Activated naive CD4-positive, alpha-beta T cell treated with anti-CD3 and anti-CD28 coated beads, Interleukin-2, amount 50 U/mL, for 16 hours (primary cell): ENCODE measurements at regions not wholly inside any gene's neighbourhood (a gene's known extent, or its start where the extent isn't known, plus 50 kb on each side); places are given as distances from the start of the nearest gene placed in this dataset.

ENCODE experiments used
- DNase-seq: peaks from one replicate; pipeline ENCODE4 v3.0.0-alpha.2; 2020

DNA sequence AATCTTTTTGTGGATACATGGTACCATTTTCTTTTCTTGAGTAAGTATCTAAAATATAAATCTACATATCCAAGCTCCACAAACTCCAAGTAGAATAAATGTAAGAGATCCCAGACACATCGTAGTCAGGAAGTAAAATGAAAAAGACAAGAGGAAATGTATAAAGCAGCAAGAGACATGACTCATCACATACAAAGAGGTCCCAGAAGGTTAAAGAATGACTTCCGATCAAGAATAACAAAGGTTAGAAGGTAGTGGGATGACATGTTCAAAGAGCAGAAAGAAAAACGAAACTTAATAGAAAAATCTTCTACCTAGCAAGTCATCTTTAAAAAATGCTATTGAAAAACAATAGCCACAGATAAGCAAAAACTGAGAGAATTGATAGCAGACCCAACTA, 705.8 kb downstream of the NR2F2 start:
- DNase-seq, result no peak

DNA sequence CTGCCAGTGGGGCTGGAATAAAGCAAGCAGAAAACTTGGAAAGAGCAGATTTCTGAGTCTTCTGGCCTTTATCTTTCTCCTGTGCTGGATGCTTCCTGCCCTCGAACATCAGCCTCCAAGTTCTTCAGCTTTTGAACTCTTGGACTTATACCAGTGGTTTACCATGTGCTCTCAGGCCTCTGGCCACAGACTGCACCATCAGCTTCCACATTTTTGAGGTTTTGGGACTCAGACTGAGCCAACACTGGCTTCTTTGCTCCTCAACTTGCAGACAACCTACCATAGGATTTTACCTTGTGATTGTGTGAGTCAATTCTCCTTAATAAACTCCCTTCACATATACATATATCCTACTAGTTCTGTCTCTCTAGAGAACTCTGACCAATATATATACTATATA, 706.6 kb downstream of the NR2F2 start:
- no peak for DNase-seq

DNA sequence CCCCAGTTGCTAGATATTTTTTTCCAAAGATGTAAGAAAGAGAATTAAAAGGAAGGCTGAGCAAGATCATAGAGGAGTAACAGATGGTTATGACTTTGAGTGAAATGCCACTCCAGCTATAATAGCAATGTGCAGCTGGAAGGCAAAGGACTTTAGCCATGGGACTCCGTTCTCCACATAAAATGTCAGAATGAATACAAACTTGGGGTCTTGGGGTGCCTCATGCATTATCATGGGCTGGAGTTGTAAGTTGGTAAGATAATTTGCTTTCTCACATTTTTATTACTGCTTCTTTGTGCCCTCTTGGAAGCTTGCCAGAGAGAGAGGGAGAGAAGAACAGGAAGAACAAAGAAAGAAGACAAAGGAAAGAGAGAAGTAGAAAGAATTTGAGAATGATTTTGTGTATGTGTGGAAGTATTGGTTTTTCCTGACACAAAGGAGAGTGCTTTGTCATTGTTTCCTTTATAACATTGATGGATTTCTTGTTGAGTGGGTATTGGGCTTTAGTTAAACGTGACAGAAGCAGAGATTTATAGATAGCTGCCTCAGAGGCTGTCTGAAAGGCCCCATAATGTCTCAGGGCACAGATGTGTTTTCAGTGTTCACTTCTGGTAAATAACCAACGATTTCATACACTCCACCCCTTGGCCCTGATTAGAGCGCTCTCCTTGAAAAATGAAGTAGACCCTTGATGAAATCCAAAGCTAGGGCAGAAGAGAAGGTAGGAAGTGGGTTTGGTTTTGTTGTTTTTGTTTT, 715.3 kb downstream of the NR2F2 start:
- DNase-seq, result no peak

DNA sequence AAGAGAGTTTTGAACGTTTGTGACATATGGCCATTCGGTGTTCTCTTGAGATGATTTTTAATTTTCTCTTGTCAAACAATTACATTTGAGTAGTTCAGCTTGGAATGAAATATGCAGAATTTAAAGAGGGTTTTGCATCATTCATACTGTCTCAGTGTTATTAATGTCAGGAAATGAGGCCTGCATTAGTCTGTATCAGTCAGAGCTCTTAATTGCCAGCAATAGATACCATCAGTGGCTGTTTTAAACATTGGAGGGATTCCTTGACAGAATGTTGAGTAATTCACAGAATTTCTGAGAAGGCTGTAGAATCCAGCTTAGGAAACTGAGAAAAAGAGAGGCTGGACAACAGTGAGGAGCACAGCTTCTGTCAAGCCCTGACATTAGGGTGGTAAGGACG, 722.0 kb downstream of the NR2F2 start:
- DNase-seq, result no peak

DNA sequence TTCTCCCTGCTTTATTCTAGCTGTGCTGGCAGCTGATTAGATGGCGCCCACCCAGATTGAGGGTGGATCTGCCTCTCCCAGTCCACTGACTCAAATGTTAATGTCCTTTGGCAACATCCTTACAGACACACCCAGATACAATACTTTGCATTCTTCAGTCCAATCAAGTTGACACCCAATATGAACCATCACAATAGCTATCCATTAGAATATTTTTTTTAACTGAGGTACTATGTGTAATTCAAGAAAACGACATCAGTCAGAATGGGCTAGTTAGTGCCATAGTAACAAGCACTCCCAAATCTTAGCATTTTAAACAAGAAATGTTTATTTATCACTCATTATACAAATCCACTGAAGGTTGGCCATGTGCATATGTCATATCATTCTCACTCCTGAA, 723.1 kb downstream of the NR2F2 start:
- no peak for DNase-seq

DNA sequence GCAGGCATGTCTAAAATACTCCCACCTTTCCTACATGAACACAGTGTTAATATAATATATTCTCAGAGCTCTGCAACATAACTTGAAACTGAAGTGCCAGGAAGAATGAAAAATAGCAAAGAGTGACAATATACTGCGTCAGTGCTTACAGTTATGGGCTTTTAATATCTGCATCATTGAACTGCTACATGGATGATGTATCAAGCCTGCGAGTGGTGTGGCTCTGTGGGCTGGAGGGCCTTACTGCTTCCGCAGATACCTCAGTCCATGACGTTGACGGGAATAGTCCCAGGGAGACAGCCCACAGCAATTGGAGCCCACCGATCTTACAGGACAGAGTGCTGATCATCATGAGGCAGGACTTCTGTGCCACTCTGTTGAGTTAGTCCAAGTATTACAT, 727.0 kb downstream of the NR2F2 start:
- DNase-seq, result no peak

DNA sequence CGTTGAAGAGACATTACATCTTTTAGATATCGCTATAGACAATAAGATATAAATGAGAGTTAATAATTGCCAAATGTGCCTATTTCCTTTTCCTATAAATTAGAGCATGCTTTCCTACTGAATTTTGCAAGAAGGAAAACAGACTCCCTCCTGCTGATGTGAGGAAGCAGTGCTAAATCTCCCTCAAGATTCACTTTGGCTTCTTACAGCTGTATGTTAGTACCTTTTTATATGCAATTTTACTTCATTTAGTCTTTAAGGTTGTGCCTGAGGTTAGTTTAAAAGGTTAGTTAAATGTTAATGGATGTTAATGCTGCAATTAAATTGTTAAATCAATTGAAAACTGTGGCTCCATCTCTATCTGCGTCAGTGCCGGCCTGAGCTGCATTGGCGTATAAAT, 728.8 kb downstream of the NR2F2 start:
- DNase-seq, result no peak

DNA sequence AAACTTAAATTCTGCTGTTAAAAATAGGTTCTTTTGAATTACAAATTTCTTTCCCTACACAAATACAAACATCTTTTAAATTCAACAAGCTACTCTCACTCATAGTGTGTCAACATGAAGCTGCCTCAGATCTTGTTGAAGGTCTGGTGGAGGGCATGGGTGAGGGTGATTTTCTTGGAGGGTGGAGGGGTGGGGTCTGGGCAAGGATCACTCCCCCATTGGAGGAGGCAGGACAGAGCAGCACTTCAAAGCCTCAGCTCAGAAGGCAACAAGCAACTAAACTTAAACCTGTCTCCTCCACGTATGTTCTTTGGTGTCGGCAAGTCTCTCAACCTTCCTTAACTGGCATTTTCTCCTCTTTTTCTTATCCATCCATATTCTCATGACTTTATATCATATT, 730.9 kb downstream of the NR2F2 start:
- no peak for DNase-seq

DNA sequence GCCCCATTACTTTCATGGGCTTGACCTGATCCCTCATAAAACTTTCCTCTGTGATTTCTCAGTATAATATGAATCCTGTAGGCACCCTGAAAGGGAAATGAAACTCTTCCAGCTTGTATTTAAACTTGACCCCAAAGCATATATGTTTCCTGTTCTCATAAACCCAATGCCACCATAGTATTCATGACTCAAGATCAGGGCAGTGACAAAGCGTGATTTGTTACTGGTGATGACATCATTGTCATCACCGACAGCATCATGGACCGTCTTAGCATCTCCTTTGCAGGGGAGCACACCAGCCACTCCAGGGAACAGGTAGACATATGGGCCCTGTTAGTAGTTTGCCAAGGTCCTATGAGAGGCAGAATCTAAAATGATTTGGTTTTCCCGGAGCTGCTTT, 741.2 kb downstream of the NR2F2 start:
- DNase-seq, result no peak

DNA sequence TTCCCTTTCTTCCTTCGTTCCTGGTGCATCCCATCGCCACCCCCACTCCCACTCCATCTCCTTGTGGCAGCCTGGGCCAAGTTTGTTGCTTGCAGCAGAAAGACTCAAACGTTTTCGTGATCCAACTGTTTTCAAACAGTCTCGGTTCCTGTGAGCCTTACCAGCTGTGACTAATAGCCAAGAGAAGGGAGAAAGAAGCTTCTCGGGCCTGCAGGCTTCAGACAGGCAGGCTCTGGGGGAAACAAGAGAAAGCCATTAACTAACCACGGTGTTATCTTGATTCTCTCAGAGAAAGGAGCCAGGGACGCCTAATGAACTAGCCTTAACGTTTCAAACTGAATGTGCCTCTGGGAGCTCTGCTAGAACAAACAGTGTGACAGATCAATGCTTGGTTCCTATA, 742.0 kb downstream of the NR2F2 start:
- DNase-seq, result no peak

DNA sequence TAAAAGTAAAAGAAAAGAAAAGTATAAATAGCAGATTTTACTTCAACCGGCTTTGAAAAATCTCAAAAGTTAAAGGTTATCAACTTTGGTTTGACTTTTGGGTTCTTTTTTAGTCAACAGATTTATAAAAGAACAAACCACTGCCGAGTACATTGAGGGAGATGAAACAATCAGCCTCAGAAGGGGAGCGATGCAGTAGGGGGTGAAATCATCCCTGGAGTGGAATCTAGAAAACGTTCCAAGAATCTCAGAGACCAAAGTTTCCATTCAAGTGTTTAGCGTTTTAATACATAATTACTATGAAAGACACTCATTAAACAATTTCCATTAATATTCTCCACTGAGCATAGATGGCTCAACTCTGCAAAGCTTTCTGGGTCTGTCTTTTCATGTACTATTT, 745.5 kb downstream of the NR2F2 start:
- DNase-seq, result no peak

DNA sequence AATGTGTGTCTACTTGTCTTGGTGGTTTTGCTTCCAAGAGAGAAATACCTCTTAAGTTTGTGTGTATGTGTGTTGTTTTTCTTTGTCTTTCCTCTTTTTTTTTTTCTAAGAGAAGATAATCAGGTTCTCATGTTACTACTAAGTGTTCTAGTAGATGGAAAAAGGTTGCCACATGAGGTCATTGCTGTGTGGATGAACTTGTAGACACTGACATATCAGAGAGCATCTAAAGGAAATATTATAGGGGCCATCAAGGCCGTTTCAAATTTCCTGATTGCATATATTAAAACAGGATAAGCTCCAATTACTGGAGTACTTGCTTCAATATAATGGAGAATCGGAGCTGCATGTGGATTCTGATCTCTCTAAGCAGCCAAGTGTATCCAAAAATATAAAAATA, 747.5 kb downstream of the NR2F2 start:
- no peak for DNase-seq

DNA sequence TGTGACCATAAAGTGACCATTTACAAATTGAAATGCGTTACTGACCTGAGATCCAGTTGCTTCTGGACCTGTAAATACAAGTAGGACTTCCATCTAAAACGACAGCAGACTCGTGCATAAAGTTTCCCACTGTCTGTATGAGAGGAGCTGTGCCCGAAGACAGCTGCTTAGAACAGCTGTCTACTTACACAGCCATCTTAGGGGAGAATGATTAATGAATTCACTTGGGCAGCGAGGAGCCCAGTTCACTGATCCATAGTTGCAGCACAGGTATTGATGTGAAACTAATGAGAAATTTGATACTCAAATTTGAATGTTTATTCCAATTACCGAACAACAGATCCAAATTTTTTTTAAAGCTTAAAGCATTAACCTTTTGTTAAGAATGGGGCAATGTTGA, 748.1 kb downstream of the NR2F2 start:
- DNase-seq, result no peak

DNA sequence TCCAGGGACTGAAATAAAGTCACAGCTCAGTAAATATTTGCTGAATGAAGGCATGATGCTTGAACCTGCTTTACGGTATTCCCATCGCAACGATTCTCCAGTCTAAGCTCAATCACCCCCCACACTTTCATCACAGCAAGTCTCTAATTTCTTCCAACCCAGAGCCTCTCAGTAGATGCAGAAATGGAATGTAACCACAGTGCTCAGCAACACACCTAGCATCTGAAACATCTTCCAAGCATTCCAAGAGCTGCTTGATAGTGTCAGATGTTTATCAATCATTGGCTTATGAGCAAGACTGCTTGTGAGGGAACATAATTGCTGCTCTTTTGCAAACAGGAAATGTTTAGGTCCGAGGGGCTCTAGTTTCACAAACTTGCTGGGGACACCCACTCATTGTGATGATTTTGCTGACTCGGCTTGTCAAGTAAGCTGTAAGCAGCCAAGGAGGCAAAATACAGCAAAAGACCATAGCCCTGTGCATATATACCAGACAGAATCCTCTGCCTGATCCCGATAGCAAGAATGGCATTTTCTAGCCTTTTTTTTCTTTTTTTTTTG, 751.2 kb downstream of the NR2F2 start:
- DNase-seq, result no peak

DNA sequence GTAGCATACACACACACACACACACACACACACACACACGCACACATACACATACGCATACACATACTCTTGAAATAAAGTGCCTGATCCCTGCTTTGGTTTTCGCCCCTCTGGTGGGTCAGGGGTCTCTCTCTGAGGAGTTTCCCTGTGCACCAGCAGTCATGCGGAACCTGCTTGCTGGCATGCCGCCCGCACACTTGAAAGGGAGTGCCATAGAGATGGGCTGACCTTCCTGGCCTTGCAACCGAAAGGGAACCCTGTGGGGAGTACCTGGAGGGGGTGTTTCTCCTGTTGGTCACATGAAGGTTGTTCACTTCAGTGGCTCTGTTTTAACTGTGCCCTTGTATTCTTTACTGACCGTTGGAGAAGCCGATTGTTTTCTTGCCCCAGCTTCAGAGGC, 752.3 kb downstream of the NR2F2 start:
- DNase-seq, result no peak

DNA sequence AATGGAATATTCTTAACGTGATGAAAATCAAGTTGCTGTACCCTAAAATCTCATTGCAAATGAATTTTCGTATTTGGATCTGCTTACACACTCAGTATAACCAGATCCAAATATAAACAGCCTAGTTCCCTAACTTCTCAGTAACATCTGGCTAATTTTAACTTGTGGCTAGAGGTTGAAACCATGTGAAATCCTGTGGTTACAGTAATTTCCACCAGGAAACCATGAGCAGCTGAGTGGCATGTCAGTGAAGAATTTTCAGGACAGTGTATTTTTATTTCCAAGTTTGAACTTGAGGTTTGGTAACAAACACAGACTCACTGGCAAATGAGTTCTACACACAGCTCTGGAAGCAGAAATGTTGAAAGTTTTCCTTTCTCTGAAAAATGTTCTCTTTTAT, 754.1 kb downstream of the NR2F2 start:
- DNase-seq, result no peak

DNA sequence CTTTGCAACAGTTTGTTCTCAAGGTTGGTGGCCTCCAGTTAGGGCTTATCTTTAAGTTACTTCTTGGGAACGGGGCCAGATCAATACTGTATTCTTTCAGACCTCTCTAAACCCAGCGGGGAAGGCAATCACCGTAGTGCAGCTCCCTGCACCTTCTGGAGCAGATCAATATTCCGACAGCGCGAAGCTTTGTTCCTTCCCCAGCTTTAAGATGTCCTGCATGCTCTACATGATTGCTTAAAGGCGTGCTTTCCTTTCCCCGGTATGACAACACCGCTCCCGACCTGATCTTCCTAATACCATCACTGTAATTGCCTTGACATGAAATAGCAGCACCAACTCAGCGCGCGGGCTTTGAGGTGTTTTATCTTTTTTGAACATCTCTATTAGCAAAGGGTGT, 755.2 kb downstream of the NR2F2 start:
- no peak for DNase-seq

DNA sequence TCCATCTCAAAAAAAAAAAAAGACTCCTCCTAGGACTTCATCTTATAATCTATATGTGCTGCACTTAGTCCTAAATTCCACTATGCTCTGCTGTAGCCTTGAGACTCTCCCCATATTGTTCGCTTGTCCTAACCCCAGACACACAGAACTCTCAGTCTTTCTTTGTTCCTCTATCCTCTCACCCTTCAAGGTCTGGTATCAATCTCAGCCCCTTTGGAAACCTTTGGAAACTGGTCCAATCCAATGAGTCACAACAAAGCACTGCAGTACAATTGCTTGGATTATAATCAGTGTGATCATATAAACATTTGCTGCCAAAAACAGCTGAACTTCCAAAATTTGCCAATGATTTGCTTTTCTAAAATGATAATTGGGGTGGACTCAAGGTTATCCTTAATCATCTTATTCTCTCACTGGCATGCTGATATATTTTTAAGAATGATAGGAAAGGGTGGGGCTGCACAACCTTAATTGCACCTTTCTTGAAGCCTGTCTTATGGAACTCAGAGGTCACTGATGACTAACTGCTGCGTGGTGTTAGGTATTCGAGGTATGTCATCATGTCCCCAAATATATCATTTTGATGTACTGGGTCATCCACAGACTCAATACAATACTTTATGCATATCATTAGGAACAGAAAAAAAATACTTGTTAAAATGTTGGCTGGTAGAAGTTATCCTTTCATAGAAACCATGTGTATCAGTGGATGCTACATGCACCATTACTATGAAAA, 756.7 kb downstream of the NR2F2 start:
- DNase-seq, result no peak

DNA sequence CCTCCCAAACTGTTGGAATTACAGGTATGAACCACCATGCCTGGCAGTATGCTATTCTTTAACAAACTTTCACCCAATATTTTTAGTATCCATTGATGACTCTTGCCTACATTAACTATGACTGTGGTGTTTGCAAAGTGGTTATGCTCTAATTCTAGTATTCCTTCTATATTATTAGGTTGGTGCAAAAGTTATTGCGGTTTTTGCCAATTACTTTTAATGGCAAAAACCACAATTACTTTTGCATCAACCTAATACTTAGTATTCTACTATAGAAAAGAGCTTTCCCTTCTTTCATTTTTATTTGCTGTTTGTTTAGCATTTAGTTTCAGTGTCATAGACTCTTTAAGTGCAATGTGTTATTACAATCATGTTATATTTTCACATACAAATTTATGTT, 760.6 kb downstream of the NR2F2 start:
- DNase-seq, result no peak

DNA sequence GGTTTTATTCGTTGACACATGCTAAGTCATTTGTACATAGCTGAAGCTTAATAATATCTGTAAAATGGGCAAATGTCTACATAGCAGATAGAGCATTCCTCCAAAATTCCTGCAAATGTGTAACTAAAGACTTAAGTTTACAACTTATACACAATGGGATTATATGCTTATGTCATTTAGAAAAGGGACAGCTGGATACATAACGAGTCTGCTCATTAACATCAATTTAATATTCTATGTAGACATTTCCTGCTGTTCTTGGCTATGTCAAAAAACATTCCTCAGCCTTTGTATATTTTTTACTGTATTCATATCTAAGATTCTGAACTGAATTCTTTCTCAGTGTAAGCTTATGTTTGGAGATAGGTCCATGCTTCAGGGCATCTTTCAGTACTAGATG, 762.2 kb downstream of the NR2F2 start:
- no peak for DNase-seq

DNA sequence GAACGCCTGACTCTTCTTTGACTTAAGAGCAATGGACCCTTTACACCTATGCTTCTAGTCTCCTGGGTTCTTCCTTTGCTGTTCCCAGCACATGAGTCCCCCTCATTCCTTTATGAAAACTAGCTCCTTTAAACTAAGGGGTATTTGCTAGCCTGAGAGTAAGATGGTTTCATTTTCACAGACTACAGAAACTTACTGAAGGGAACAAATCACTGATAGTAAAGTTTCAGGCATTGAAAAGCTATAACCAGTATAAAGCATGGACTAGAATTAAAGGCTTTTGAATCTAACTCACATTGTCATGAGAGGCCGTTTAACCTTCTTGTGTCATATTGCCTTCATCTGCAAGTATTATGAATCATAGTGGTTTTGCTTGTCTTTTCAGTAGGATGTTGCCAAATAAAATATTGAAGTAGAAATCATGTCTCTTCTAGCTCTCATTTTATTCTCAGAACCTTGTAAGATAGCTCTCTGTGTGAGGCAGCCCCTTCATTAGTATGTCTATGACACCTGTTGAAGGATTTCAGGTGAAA, 765.9 kb downstream of the NR2F2 start:
- DNase-seq, result no peak

DNA sequence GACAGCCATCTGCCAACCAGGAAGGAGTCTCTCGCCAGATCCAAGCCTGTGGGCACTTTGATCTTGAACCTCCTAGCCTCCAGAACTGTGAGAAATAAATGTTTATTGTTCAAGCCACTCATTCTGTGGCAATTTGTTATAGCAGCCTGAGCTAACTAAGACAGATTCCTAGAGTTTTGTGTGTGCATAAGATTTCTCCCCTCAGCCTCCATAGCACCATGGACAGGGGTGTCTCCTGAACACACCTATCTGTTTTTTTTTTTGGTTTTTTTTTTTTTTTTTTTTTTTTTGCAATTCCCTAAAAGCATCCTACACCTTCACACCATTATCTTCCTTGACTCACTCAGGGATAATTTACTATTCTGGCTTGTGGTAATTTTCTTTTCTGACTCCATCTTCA, 768.5 kb downstream of the NR2F2 start:
- no peak for DNase-seq

DNA sequence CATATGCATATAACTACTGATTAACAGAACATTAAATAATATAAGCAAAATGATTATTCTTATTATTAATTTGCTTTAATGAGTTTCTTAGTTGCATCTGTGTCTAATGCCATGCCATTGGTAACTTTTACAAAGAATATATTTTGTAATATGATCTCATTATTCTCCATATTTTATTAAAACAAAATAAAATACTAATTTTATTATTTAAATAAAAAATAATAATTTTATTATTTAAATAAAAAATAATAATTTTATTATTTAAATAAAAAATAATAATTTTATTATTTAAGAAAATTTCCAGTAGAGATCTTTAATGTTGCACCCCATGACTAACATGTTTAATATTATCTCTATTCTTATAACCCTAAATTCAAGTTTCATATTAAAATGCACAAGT, 771.1 kb downstream of the NR2F2 start:
- no peak for DNase-seq
